Adrenal gland (tissue), 5 donors: ENCODE measurements at regions not wholly inside any gene's neighbourhood (a gene's known extent, or its start where the extent isn't known, plus 50 kb on each side); places are given as distances from the start of the nearest gene placed in this dataset.

Source experiments
- POLR2A ChIP-seq, 2 donors: fragments of 450-650 bp; IDR thresholded peaks; one replicate each; pipeline ENCODE4 v1.6.1; 2017; ENCODE audit warnings: antibody characterized with exemption in 2 of 2, mild to moderate bottlenecking in 2 of 2, moderate library complexity in 1 of 2
- TF ChIP-seq, protein P1 (sequence below), 6 experiments: fragments of 450-650 bp in 4 of 6; fragments of 200-600 bp in 2 of 6; sonication (generic) in 1 of 6; IDR thresholded peaks; 1 replicate in 5 of 6; 2 replicates in 1 of 6; pipeline versions ENCODE4 v1.5.1 to v1.8.0; 2016 to 2021; ENCODE audit warnings: antibody characterized with exemption in 6 of 6, mild to moderate bottlenecking in 2 of 6, moderate library complexity in 1 of 6
- donor health status: DM: no; HTN: no; CAD: no.

DNA sequence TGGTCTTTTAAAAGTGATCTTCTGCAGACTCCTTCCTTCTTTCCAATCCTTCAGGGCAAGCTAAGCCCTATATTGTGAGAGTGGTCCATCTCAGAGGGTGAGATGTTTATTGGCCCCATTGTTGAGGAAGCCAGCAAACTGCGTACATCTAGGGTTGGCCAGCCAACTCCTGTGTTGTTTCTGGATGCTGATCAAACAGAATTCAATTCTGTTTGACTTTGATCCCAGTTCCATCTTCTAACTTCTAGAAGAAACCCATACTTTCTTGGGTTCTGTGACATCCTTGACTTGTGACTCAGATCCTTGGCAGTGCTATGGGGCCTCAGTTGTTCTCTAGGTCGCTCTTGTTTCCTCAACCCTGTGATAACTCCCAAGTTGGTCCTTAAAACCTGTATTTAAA is 116.2 kb downstream of the LSMEM1 start:
- TF ChIP-seq POLR2A (IDR thresholded peaks at IDR 0.05) = no peak
- TF ChIP-seq, protein P1, sequence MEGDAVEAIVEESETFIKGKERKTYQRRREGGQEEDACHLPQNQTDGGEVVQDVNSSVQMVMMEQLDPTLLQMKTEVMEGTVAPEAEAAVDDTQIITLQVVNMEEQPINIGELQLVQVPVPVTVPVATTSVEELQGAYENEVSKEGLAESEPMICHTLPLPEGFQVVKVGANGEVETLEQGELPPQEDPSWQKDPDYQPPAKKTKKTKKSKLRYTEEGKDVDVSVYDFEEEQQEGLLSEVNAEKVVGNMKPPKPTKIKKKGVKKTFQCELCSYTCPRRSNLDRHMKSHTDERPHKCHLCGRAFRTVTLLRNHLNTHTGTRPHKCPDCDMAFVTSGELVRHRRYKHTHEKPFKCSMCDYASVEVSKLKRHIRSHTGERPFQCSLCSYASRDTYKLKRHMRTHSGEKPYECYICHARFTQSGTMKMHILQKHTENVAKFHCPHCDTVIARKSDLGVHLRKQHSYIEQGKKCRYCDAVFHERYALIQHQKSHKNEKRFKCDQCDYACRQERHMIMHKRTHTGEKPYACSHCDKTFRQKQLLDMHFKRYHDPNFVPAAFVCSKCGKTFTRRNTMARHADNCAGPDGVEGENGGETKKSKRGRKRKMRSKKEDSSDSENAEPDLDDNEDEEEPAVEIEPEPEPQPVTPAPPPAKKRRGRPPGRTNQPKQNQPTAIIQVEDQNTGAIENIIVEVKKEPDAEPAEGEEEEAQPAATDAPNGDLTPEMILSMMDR (IDR thresholded peaks at IDR 0.05) = no peak
